IMR-90 (cell line): ENCODE measurements at regions not wholly inside any gene's neighbourhood (a gene's known extent, or its start where the extent isn't known, plus 50 kb on each side); places are given as distances from the start of the nearest gene placed in this dataset.

ENCODE experiments used
- ATAC-seq: fragments of 200-7000 bp; cut with Tn5 transposase; 2 replicates; pipeline ENCODE4 v1.9.1; 2020; ENCODE audit warnings: low read depth, mild to moderate bottlenecking, moderate library complexity
- BruUV-seq: library from RNA; stranded (reverse); fragments of 400-500 nt; replicated peaks from 2 replicates; lab custom pipeline; 2021; lab: Mats Ljungman, UMichigan
- CTCF ChIA-PET: fragments of 300-600 bp; formaldehyde crosslinking; extraction: SDS; loops from one replicate; lab custom pipeline; 2021; ENCODE audit warnings: antibody characterized with exemption; lab: Yijun Ruan, JAX
- POLR2A ChIA-PET: fragments of 300-600 bp; sonication (Branson Sonifier 250); formaldehyde crosslinking; loops from one replicate; lab custom pipeline; 2022; ENCODE audit warnings: antibody characterized with exemption; ENCODE audit not compliant: unreplicated experiment; lab: Charles Lee
- DNase-seq: peaks from one replicate; pipeline ENCODE4 v3.0.0; 2013
- H2AFZ ChIP-seq: replicated peaks from 2 replicates; pipeline ENCODE3; 2013; ENCODE audit warnings: low read length, mild to moderate bottlenecking; ENCODE audit not compliant: poor library complexity
- H2AK5ac ChIP-seq: 2 replicates; pipeline ENCODE4 v1.6.1; 2013; ENCODE audit warnings: low read depth, low read length, inconsistent platforms
- H2AK9ac ChIP-seq: replicated peaks from 2 replicates; pipeline ENCODE3; 2013; ENCODE audit warnings: mild to moderate bottlenecking, low read depth, low read length, moderate library complexity; ENCODE audit not compliant: poor library complexity
- H2BK120ac ChIP-seq: 2 replicates; pipeline ENCODE4 v1.6.1; 2013; ENCODE audit warnings: low read depth, low read length, inconsistent platforms
- H2BK15ac ChIP-seq: 3 replicates; pipeline ENCODE4 v1.6.1; 2013; ENCODE audit warnings: low read depth, low read length, inconsistent platforms
- H2BK20ac ChIP-seq: 2 replicates; pipeline ENCODE4 v1.6.1; 2013; ENCODE audit warnings: low read depth, mild to moderate bottlenecking, inconsistent platforms, low read length, moderate library complexity
- H2BK5ac ChIP-seq: 2 replicates; pipeline ENCODE4 v1.6.1; 2013; ENCODE audit warnings: mild to moderate bottlenecking, low read depth, low read length, inconsistent platforms; ENCODE audit not compliant: poor library complexity, severe bottlenecking
- H3K14ac ChIP-seq: replicated peaks from 2 replicates; pipeline ENCODE4 v1.6.1; 2013; ENCODE audit warnings: low read depth, low read length, inconsistent platforms
- H3K18ac ChIP-seq: 2 replicates; pipeline ENCODE4 v1.6.1; 2013; ENCODE audit warnings: low read depth, low read length, control low read depth
- H3K23ac ChIP-seq: 2 replicates; pipeline ENCODE4 v1.6.1; 2013; ENCODE audit warnings: low read depth, low read length, inconsistent platforms
- H3K27ac ChIP-seq: 2 replicates; pipeline ENCODE4 v1.5.1; 2013; ENCODE audit warnings: mild to moderate bottlenecking, control low read depth, low read length; ENCODE audit not compliant: insufficient read depth
- H3K27me3 ChIP-seq: 2 replicates; pipeline ENCODE4 v1.6.1; 2013; ENCODE audit warnings: low read length; ENCODE audit not compliant: control insufficient read depth, insufficient read depth
- H3K36me3 ChIP-seq: 2 replicates; pipeline ENCODE4 v1.6.1; 2013; ENCODE audit warnings: low read length, mixed read lengths; ENCODE audit not compliant: control insufficient read depth, insufficient read depth
- H3K4ac ChIP-seq: 2 replicates; pipeline ENCODE4 v1.6.1; 2013; ENCODE audit warnings: low read depth, low read length, inconsistent platforms
- H3K4me1 ChIP-seq: 2 replicates; pipeline ENCODE4 v1.6.1; 2013; ENCODE audit warnings: low read length, mixed read lengths; ENCODE audit not compliant: control insufficient read depth, insufficient read depth
- H3K4me2 ChIP-seq: 2 replicates; pipeline ENCODE4 v1.6.1; 2013; ENCODE audit warnings: low read depth, mild to moderate bottlenecking, control low read depth, low read length, moderate library complexity
- H3K4me3 ChIP-seq: 2 replicates; pipeline ENCODE4 v1.5.1; 2013; ENCODE audit warnings: low read depth, mild to moderate bottlenecking, control low read depth, low read length, moderate library complexity; ENCODE audit not compliant: insufficient read depth
- H3K56ac ChIP-seq: 2 replicates; pipeline ENCODE4 v1.6.1; 2013; ENCODE audit warnings: low read length, inconsistent platforms; ENCODE audit not compliant: insufficient read depth; ENCODE audit errors: extremely low read depth
- H3K79me1 ChIP-seq, 2 experiments: 2 replicates each; pipeline ENCODE4 v1.6.1; 2013; ENCODE audit warnings: low read length in 2 of 2, inconsistent platforms in 1 of 2, low read depth in 1 of 2
- H3K9ac ChIP-seq: 2 replicates; pipeline ENCODE4 v1.6.1; 2013; ENCODE audit warnings: low read depth, low read length, control low read depth
- H3K9me1 ChIP-seq: 2 replicates; pipeline ENCODE4 v1.6.1; 2013; ENCODE audit warnings: low read length, inconsistent platforms; ENCODE audit not compliant: insufficient read depth
- H3K9me3 ChIP-seq: 2 replicates; pipeline ENCODE4 v1.6.1; 2013; ENCODE audit warnings: low read length; ENCODE audit not compliant: control insufficient read depth, insufficient read depth
- H4K20me1 ChIP-seq: 2 replicates; pipeline ENCODE4 v1.6.1; 2013; ENCODE audit warnings: low read length, inconsistent platforms; ENCODE audit not compliant: insufficient read depth
- H4K5ac ChIP-seq: 2 replicates; pipeline ENCODE4 v1.6.1; 2013; ENCODE audit warnings: mild to moderate bottlenecking, low read depth, low read length, control low read depth
- H4K8ac ChIP-seq, 2 experiments: 2 replicates each; pipeline ENCODE4 v1.6.1; 2013; ENCODE audit warnings: low read depth in 2 of 2, low read length in 2 of 2, control low read depth in 1 of 2, inconsistent platforms in 1 of 2
- H4K91ac ChIP-seq: 2 replicates; pipeline ENCODE4 v1.6.1; 2013; ENCODE audit warnings: low read depth, low read length, inconsistent platforms; ENCODE audit not compliant: insufficient read depth
- CHD1 ChIP-seq: IDR thresholded peaks from 2 replicates; pipeline ENCODE4 v1.6.1; 2012; ENCODE audit warnings: low read depth, low read length, improper control_type of control experiment
- RAD21 ChIP-seq: IDR thresholded peaks from 2 replicates; pipeline ENCODE4 v1.6.1; 2012; ENCODE audit warnings: low read length, improper control_type of control experiment
- RCOR1 ChIP-seq: IDR thresholded peaks from 2 replicates; pipeline ENCODE4 v1.6.1; 2012; ENCODE audit warnings: mild to moderate bottlenecking, low read length, improper control_type of control experiment; ENCODE audit not compliant: insufficient replicate concordance
- RFX5 ChIP-seq: IDR thresholded peaks from 2 replicates; pipeline ENCODE4 v1.8.0; 2012; ENCODE audit warnings: low read depth, mild to moderate bottlenecking, low read length, moderate library complexity
- WGBS, 2 experiments: methylation state at CpG; one replicate each; pipeline versions ENCODE4 v1.1.5 to v1.1.7; 2013; ENCODE audit warnings: missing lambda C conversion rate in 2 of 2; ENCODE audit not compliant: insufficient read length in 1 of 2; ENCODE audit errors: extremely low coverage in 2 of 2; 5-methylcytosine and 5-hydroxymethylcytosine counted together
- dilution Hi-C: fragments of 300-500 bp; cut with HindIII; formaldehyde crosslinking; loops from one replicate; pipeline ENCODE4 v1.14.3; 2018; ENCODE audit warnings: low sequenced_read_pairs; ENCODE audit not compliant: unreplicated experiment
- in situ Hi-C: fragments of 300-500 bp; cut with MboI; formaldehyde crosslinking; loops from 3 replicates; pipeline ENCODE4 v1.14.3; 2019; ENCODE audit warnings: low sequenced_read_pairs, inconsistent platforms, mixed read lengths
- intact Hi-C: fragments of 100-400 bp; cut with micrococcal nuclease; formaldehyde crosslinking; loops from 2 replicates; pipeline ENCODE4 v1.10.0; 2022
- TF ChIP-seq, protein P1 (sequence below): conservative IDR thresholded peaks from 2 replicates; pipeline ENCODE4 v1.5.1; 2012; ENCODE audit warnings: mild to moderate bottlenecking, low read depth, low read length, improper control_type of control experiment

DNA sequence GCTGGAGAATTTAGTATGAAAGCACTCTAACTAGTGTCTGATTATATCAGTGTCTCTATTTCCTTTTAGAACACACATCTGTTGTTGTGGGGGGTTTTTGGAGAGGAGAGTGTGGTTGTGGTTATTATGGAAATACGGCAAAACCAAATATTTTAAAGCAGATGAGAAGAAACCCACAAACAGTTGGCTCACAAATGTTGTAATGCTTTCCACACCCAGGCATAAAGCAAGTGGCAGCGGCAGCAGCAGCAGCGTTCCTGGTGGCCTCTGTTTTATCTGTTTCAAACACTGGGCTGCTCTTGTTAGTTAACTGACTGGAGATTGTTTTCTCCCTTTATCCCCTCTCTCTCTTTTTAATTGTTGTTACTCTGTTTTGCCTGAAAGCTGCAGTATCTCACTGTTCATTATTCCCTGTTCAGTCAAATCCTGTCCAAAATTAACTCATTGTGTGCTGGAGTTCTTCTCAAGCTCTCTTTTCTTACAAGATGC, 1045.5 kb upstream of the NR2F2 start:
- H3K27me3 ChIP-seq: no peaks in the 10 kb centered on the region

More for the DNA sequence above, 1045.5 kb upstream of the NR2F2 start:
- Histone ChIP-seq H3K36me3 (no peaks in the 10 kb centered on the region), H3K9ac (peak overlapping the region; percentile 25; the same call in 1 of the 2 replicates), H3K56ac (no peak overlapping the region), H4K91ac (no peak overlapping the region), H3K79me1 (no peaks in the 10 kb centered on the region), H3K9me1 (no peaks in the 10 kb centered on the region), H2AFZ (peak overlapping the region; percentile 36), H2BK5ac (no peak overlapping the region), H4K20me1 (no peaks in the 10 kb centered on the region), H3K4ac (no peak overlapping the region; the same call in 1 of the 2 replicates), H3K14ac (peak overlapping the region; percentile 46; the same call in 1 of the 2 replicates), H2BK15ac (peak overlapping the region; percentile 71; the same call in 2 of the 3 replicates), H3K4me1 (peaks cover 15% of the 10 kb centered on the region), H3K4me3 (no peak overlapping the region), H3K23ac (no peak overlapping the region), H2AK5ac (no peak overlapping the region), H4K5ac (no peak overlapping the region), H3K4me2 (peak overlapping the region; percentile 6; the same call in 1 of the 2 replicates), H2AK9ac (no peak overlapping the region), H4K8ac (0 out of 4 replicates have a peak overlapping the region, but pooled peaks of 1 of the 2 experiments have one; percentile 1), H3K27ac (peak overlapping the region; percentile 49; the same call in 1 of the 2 replicates), H3K18ac (peak overlapping the region; percentile 22), H2BK20ac (peak overlapping the region; percentile 21; the same call in 1 of the 2 replicates), H3K9me3 (no peaks in the 10 kb centered on the region), H2BK120ac (peak overlapping the region; percentile 61)
- POLR2A ChIA-PET: interaction anchor here (0.5 kb wide), 1 partner anchor 1054 kb away, joined by 4 read pairs; no protein-coding TSS in a partner anchor
- no CpG with 5 or more reads among the region's 3 CpGs for WGBS, 2 experiments
- BruUV-seq: no TSS peak
- peak; percentile 41 for TF ChIP-seq RAD21
- TF ChIP-seq, protein P1, sequence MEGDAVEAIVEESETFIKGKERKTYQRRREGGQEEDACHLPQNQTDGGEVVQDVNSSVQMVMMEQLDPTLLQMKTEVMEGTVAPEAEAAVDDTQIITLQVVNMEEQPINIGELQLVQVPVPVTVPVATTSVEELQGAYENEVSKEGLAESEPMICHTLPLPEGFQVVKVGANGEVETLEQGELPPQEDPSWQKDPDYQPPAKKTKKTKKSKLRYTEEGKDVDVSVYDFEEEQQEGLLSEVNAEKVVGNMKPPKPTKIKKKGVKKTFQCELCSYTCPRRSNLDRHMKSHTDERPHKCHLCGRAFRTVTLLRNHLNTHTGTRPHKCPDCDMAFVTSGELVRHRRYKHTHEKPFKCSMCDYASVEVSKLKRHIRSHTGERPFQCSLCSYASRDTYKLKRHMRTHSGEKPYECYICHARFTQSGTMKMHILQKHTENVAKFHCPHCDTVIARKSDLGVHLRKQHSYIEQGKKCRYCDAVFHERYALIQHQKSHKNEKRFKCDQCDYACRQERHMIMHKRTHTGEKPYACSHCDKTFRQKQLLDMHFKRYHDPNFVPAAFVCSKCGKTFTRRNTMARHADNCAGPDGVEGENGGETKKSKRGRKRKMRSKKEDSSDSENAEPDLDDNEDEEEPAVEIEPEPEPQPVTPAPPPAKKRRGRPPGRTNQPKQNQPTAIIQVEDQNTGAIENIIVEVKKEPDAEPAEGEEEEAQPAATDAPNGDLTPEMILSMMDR: peak; percentile 33
- TF ChIP-seq RCOR1: no peak
- TF ChIP-seq RFX5: no peak
- TF ChIP-seq CHD1: no peak
- CTCF ChIA-PET: interaction anchor here (1.8 kb wide), 1 partner anchor 25 kb away, joined by 5 read pairs; no protein-coding TSS in a partner anchor
- intact Hi-C loops: loop anchor here (5.0 to 10.0 kb wide), 3 partner anchors 258 to 890 kb away; no protein-coding TSS in a partner anchor
- in situ Hi-C loops: no loop called here
- dilution Hi-C loops: no loop called here
- ATAC-seq (peak; percentile 24), DNase-seq (peak; percentile 70)
